ENCODE measurements at regions not wholly inside any gene's neighbourhood (a gene's known extent, or its start where the extent isn't known, plus 50 kb on each side); places are given as distances from the start of the nearest gene placed in this dataset.
"Not testable (repeated sequence)": the region's sequence is repeated elsewhere in the genome, so short reads cannot be mapped to it uniquely, and the experiment has no call there.

DNA sequence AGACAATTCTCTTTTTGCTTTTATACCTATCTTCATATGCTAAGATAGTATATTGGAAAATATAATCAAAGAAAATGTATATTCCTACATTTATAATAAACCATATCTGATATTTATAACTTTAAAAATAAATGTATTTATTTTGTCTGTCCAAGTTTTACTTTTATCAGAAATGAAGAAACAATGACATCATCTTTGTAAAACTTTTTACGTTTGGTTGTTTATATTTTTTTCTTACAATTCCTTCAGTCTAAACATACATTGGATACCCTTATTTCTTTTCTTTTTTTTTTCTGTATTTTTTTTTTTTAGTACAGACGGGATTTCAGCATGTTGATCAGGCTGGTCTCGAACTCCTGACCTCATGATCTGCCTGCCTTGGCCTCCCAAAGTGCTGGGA lies 1577.0 kb upstream of the SLC39A10 start:
- DNase-seq, result no peak

DNA sequence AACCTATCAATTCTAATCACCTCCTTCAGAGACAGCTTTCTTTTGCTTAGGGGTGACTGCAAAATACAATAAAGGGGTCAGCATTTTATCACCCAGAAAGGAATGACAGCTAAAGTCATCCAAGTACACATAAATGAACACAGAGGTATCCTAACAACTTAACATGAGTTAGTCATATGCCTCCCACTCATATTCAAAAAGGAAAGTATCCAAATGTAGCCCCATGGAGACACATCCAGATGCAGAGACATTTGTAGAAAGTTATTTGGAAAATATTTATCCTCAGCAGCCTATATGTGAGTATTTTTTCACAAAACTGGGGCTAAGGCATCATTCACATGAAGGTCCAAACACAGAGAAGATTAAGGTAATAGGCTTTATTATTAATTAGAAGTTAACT lies 1579.7 kb upstream of the SLC39A10 start:
- DNase-seq, result no peak

DNA sequence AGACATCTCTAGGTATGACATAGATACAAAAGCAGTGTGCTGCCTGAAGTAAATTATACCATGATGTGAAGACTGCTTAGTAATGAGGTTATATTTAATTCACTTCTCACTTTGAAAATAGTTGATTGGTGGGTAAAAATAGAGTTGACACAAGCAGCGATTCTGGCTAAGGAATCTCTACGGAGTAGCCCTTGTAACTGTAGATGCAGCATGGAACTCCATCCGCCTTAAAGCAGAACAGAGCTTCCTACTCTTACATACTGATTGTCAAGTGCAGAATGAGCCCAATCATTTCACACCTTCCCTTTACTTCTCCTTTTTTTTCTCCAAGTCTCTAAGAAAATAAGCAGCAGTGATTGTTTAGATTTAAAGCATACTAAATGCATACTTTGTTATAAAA lies 1594.6 kb upstream of the SLC39A10 start:
- no peak for DNase-seq

DNA sequence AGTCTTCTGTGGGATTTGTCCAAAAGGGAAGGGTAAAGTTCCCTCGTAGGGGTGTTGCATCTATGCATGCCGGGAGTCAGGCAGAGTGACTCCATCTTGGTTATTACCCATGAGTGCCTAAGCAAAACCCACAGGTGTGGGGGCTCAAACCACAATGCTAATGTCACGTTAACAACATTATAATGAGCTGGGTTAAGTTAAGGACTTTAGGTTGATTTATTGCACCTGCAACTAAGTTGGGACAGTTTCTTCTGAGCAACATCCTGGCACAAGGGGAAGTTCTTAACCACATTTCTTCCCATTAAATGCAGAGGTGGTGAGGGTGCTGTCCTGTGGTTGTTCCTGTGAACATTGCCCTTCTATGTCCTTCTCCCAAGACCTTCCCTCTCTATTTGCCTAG lies 1596.8 kb upstream of the SLC39A10 start:
- no peak for DNase-seq

DNA sequence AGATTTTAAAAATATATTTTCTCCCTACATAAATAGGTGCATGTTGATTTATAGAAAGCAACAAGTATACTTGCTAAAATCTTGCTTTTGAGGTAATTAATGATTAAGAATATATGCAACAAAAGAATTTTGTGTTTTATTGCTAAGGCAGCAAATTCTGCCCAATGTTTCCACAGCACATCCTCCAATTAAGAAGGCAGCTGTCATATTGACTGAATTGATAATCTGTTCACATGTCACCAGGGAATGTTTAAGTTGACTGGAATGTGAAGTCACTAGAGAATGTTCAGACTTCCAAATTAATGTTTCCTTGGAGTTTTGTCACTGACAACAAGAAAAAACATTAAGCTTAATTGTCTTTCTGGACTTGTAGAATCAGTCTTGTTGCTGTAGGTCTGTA lies 1602.7 kb upstream of the SLC39A10 start:
- DNase-seq, result no peak

DNA sequence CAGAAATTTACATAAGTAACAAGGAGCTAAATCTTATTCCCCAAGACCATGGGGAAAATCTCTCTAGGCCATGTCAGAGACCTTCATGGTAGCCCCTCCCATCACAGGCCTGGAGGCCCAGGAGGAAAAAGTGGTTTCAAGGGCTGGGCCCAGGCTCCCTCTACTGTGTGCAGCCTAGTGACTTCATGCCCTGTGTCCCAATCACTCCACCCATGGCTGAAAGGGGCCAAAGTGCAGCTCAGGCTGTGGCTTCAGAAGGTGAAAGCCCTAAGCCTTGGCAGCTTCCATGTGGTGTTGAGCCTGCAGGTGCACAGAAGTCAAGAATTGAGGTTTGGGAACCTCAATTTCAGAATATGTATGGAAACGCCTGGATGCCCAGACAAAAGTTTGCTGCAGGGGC lies 1612.7 kb upstream of the SLC39A10 start:
- DNase-seq, result no peak

DNA sequence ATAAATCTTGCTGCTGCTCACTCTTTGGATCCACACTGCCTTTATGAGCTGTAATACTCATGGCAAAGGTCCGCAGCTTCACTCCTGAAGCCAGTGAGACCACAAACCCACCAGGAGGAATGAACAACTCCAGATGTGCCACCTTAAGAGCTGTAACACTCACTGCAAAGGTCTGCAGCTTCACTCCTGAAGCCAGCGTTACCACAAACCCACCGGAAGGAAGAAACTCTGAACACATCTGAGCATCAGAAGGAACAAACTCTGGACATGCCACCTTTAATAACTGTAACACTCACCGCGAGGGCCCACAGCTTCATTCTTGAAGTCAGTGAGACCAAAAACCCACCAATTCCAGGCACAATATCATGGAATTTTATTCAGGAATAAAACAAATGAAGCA lies 1635.9 kb upstream of the SLC39A10 start:
- not testable (repeated sequence) for DNase-seq

DNA sequence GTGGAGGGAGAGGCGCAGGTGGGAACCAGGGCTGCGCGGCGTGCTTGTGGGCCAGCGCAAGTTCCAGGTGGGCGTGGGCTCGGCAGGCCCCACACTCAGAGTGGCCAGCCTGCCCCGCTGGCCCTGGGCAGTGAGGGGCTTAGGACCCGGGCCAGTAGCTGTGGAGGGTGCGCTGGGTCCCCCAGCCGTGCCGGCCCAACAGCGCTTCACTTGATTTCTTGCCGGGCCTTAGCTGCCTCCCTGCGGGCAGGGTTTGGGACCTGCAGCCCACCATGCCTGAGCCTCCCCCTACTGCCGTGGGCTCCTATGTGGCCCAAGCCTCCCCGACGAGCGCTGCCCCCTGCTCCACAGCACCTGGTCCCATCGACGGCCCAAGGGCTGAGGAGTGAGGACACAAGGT lies 1636.9 kb upstream of the SLC39A10 start:
- no peak for DNase-seq

DNA sequence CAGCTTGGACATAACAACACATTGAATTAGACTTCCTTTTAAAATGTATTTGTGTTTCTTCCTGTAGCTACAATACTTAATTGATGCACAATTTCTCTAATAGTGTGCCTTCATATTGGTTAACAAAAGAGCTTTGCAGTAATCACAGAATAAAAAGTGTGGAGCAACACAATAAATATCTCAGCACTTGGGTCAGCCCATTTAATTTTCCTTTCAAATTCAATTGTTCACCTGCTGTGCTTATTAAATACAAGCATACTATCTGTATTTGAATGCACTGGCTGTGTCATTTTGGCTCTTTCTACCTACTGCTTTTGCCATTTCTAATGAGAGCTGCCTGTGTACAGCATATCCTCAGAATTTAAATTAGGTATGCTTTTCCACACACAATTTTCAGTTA lies 1641.3 kb upstream of the SLC39A10 start:
- DNase-seq, result no peak

DNA sequence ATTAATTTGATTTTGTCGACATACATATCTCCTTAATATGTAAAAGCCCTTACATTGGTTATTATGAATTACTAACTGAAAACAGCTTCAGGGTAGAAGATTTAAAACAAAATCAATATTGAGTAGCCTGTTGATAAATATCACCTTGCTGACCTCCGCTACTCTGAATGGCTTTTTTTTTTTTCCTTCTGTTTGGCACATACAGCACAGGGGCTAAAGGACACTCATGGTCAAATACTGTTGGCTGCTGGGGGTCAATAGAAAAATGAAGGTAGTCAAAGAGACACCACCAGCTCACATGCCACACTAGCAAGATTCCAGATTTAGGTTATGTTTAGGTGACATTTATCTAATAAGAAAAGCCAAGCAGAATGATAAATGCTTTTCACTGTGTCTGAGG lies 1642.4 kb upstream of the SLC39A10 start:
- DNase-seq, result no peak

DNA sequence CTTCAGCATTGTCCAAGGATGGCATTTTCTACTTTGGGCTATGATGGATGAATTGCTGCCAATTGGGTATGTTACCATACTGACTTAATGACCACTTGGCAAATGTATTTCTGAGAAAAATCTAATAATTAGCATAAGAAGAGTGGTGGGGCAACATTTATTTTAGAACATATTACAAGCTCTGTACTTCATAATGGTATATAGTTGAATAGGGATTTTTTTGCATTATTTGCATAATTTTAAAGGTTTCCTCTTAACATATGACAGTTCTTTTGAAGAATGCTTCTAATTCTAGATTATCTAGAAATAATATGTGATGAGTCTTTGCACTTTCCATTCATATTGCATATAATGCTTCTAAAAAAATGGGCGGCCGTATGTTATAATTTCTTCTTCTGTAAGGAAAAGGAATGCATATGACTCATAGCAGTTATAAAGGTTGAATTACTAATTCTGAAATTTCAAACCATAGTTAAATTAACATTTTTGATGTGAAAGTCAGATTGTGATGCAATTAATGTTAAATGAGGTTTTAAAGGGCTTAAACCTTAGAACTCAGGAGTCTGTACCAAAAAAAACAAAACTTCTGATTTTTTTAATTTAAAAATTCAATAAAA lies 1652.3 kb upstream of the SLC39A10 start:
- DNase-seq, result peak; percentile 61

DNA sequence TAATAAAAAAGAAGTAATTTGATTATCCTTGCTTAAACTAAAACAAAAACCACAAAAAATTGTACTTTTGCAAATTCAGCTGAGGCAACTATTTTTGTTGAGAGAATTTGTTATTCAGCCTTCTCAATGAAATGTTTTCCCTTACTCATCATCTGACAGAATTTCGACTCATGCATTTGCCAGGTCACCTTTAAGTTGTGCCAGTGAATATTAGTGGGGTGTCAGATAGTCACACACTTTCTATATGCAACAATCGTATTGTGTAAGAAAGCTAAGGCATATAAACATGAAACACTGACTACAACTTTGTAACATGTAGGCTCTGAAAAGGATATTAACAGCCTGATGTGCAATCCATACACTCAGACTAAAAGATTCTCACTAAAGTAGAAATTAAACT lies 1653.1 kb upstream of the SLC39A10 start:
- peak; percentile 27 for DNase-seq

DNA sequence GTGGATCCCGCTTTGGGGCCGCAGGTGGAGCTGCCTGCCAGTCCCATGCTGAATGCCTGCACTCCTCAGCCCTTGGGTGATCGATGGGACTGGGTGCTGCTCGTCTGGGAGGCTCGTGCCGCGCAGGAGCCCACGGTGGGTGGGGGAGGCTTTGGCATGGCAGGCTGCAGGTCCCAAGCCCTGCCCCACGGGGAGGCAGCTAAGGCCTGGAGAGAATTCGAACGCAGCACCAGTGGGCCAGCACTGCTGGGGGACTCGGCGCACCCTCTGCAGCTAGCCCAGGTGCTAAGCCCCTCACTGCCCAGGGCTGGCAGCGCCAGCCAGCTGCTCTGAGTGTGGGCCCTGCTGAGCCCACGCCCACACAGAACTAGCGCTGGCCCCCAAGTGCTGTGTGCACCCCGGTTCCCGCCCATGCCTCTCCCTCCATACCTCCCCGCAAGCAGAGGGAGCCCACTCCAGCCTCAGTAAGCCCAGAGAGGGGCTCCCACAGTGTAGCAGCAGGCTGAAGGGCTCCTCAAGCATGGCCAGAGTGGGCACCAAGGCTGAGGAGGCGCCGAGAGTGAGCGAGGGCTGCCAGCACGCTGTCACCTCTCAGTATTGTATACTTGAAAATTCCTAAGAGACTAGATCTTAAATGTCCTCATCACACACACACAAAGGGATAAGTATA lies 1654.2 kb upstream of the SLC39A10 start:
- no peak for DNase-seq

DNA sequence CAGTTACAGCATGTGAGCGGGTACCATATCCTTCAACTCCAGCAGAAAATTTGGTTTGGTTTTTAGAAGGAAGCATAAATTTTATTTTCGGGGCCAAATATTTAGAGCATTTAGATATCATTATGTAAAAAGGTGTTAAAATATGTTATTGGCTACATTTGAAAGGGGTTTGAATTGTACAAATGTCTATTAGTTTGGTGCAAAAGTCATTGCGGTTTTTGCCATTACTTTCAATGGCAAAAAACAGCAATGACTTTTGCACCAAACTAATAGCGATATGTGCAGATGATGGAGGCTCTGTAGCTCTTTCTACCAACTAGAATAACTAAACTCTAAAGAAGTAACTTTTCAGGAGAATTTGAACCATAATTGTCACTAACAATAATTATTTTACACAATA lies 1666.2 kb upstream of the SLC39A10 start:
- no peak for DNase-seq

DNA sequence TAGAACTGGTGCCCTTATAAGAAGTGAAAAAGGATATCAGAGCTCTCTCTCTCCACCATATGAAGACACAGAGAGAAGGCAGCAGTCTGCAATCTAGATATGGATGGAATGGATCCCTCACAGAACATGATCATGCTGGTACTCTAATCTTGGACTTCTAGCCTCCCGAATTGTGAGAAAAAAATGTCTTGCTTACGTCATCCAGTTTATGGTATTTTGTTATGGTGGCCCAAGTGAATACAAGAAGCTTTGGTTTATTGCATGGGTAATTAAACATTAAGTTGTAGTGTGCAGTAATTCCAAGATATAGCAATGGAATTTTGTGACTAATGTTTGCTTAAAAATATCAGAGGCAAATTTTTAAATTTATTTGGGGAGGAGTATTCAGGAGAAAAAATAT lies 1667.4 kb upstream of the SLC39A10 start:
- DNase-seq, result no peak

DNA sequence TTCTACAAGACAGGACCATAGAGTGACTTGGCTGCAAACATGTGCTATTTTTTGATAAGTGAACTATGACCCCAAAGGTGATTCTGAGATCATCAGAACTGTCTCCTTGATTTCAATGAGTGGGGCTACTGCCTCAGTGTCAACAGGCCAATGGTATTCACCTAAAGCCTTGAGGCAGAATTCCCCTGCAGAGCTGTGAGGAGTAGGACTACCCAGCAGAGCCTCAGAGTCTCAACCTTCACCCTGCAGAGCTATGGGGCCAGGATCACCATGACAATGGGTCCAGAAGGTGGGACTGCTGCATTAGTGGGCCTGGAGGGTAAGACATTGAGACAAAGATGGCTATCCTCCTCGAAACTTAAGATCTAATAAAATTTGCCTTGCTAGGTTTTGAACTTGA lies 1668.2 kb upstream of the SLC39A10 start:
- no peak for DNase-seq

DNA sequence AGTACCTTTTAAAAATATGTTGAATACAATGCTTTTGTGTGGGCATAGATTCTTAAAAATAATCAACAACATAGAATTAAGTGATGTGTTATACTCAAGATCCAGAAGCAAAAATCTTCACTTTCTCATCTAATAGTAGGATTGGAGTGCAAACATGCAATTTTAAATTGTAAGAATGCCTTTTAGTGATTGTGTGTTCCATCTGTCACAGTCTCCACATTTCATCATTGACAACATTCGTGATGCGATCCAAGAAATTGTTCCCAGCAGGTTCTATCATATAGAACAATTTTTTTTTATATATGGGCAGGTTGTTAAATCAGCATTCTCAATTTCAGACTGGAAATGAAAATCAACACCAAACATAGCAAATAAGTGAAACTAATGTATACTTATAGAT lies 1671.8 kb upstream of the SLC39A10 start:
- DNase-seq, result no peak

DNA sequence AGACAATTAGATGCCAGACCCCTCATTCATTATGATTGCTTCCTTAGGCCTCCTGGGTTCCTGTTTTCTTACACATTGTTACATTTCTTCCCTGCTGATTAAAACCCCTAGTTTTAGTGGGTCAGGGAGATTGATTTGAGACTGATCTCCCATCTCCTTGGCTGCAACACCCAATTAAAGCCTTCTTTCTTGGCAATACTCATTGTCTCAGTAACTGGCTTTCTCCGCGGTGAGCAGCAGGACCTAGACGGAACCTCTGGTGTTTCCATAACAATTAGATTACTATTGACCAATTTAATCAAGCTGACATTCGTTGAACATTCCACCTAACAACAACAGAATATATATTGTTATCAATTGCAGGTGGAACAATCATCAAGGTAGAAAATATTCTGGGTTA lies 1676.4 kb upstream of the SLC39A10 start:
- no peak for DNase-seq

DNA sequence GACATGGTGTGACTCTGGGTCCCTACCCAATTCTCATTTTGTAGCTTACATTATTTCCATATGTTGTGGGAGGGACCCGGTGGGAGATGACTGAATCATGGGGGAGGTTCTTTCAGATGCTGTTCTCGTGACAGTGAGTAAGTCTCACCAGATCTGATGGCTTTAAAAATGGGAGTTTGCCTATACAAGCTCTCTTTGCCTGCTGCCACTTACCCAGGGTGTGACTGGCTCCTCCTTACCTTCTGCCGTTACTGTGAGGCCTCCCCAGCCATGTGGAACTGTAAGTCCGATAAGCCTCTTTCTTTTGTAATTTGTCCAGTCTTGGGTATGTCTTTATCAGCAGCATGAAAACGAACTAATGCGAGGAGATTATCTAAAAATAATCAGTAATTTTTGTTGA lies 1683.2 kb upstream of the SLC39A10 start:
- DNase-seq, result no peak

DNA sequence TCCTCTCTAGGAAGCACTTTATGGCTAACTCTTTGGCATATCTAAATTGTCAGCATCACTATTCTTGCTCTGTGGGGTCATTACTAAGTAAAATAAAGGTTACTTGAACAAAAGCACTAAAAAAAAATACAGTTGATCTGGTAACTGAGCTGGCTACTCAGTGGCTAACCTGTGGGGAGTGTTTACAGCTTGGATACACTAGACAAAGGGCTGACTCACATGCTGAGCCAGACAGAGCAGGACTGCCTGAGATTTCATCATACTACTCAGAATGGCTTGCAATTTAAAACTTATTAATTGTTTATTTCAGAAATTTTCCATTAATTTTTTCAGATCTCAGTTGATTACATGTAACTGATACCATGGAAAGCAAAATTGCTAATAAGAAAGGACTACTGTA lies 1690.4 kb upstream of the SLC39A10 start:
- peak; percentile 85 for DNase-seq

DNA sequence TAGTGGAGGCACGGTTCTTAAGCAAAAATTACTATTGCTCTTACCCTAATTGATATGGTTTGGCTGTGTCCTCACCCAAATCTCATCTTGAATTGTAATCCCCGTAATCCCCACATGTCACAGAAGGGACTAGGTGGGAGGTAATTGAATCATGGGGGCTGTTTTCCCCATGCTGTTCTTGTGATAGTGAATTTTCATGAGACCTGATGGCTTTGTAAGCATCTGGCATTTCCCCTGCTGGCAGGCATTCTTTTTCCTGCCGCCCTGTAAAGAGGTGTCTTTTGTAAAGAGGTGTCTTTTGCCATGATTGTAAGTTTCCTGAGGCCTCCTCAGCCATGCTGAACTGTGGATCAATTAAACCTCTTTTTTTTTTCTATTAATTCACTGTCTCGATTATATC lies 1691.8 kb upstream of the SLC39A10 start:
- no peak for DNase-seq

DNA sequence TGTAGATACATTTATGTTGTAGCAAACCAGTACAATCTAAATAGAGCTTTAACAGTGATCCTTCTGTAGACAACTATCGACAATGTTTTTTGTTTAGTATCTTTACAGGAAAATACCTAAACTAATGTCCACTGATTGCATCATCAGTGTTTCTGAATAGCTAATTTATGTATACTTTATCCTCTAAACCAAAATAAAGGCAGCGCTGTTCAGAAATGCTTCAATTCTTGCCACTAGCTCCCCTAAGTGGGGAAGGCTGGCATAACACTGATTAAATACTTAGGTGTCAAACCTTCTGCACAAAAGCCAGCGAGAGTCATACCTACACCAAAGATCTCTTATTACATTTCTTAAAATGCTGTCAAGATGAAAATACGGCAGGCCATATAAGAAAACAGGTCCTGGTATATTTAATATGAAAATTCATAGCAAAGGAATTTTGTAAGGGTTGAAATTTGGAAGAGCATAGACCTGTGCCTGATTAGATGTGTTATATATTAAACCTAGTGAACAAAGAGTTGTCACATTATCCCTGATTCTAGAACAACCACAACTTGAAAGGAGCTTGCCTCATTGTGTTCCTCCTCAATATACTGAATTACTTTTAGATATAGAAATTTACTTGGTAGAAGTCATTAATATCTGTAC lies 1693.4 kb upstream of the SLC39A10 start:
- DNase-seq, result peak; percentile 56

DNA sequence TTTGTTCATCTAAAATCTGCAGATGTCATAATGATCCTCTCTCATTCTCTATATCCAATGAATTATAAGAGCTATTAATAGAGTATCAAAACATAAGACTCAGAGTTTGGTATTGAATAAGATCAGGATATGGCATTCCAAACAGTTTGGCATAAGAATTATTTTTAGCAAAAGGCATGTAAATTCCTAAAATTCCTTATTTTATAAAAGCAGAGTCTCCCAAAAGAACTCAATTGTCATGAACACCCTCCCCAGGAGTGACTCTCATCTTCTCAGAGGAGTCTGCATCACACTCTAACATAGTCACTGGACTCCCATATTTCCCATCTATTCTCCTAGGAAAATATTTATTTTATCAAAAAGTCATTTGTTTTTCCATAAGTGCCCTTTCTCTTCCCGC lies 1710.2 kb upstream of the SLC39A10 start:
- DNase-seq, result peak; percentile 82

DNA sequence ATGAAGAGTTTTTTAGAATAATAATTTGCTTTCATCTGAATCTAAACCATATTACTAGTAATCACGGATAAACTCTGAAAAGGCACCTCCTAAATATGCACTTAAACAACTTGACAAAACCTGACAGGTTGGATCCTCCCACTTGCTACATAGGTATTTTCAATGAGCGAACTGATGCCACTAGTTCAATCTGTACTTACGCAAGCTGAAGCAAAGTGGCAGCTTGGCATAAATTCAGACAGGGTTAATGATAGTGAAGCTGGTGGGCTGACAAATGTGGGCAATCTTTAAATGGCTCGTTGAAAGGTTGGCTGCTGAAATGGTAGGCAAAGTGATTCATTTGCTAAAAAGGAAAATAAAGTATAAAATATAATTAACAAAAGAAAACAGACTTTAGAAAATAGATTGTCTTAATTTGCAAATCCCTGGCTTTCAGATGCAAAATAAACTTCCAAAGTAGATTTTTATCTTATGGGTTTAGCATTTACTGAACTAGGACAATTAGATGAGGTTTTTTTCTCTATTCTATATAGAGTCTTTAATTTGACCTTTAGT lies 1713.5 kb upstream of the SLC39A10 start:
- no peak for DNase-seq

Data from fibroblast of skin of back (primary cell).